ENCODE measurements at regions not wholly inside any gene's neighbourhood (a gene's known extent, or its start where the extent isn't known, plus 50 kb on each side); places are given as distances from the start of the nearest gene placed in this dataset.

- H3K4me2 ChIP-seq, result no peak overlapping the region
- no peak for TF ChIP-seq CTCF (IDR thresholded peaks at IDR 0.05)
- no peak for TF ChIP-seq EZH2 (IDR thresholded peaks at IDR 0.05)
- no peak for TF ChIP-seq EZH2phosphoT487 (IDR thresholded peaks at IDR 0.05)
- H3K36me3 ChIP-seq, result no peaks in the 10 kb centered on the region
- peaks cover 7% of the 10 kb centered on the region for H3K9me3 Mint-ChIP-seq
- no peaks in the 10 kb centered on the region for H3K4me1 Mint-ChIP-seq
- no peak overlapping the region for H3K27ac Mint-ChIP-seq
- no peak for DNase-seq (ENCODE audit: low spot score)
- H3K27me3 ChIP-seq, result peaks cover 97% of the 10 kb centered on the region
- no peaks in the 10 kb centered on the region for H4K20me1 ChIP-seq (ENCODE audit: low read depth)
- no peak overlapping the region for H3K4me3 Mint-ChIP-seq
- no peak overlapping the region for H2AFZ ChIP-seq (replicated peaks)
- no peaks in the 10 kb centered on the region for H3K79me2 ChIP-seq (ENCODE audit: low read depth)
- H3K9me3 ChIP-seq (ENCODE audit: low read depth), result no peaks in the 10 kb centered on the region
- H3K4me3 ChIP-seq, result no peak overlapping the region
- H3K9ac ChIP-seq, result no peak overlapping the region
- H3F3A ChIP-seq (ENCODE audit: low read depth), result no peaks in the 10 kb centered on the region
- H3K36me3 Mint-ChIP-seq, result no peaks in the 10 kb centered on the region
- no peak overlapping the region for H3K27ac ChIP-seq
- H3K4me1 ChIP-seq, result no peaks in the 10 kb centered on the region
- peaks cover 5% of the 10 kb centered on the region for H3K27me3 Mint-ChIP-seq (ENCODE audit: insufficient read depth, low read depth)
Observed at GRCh38 chr22:22737590-22737989, 93.2 kb downstream of the GGTLC2 start.

- Histone ChIP-seq H3K9ac (no peak overlapping the region), H3K4me2 (no peak overlapping the region), H2AFZ (replicated peaks) (no peak overlapping the region), H3K9me3 (ENCODE audit: low read depth) (no peaks in the 10 kb centered on the region), H4K20me1 (ENCODE audit: low read depth) (no peaks in the 10 kb centered on the region), H3K79me2 (ENCODE audit: low read depth) (no peaks in the 10 kb centered on the region), H3K36me3 (no peaks in the 10 kb centered on the region), H3K27ac (no peak overlapping the region), H3K4me3 (no peak overlapping the region), H3K4me1 (no peaks in the 10 kb centered on the region), H3K27me3 (peaks cover 97% of the 10 kb centered on the region), H3F3A (ENCODE audit: low read depth) (no peaks in the 10 kb centered on the region)
- H3K4me3 Mint-ChIP-seq, result no peak overlapping the region
- DNase-seq (ENCODE audit: low spot score), result no peak
- H3K4me1 Mint-ChIP-seq, result no peaks in the 10 kb centered on the region
- peaks cover 7% of the 10 kb centered on the region for H3K9me3 Mint-ChIP-seq
- peaks cover 5% of the 10 kb centered on the region for H3K27me3 Mint-ChIP-seq (ENCODE audit: insufficient read depth, low read depth)
- TF ChIP-seq EZH2phosphoT487 (IDR thresholded peaks at IDR 0.05) (no peak), EZH2 (IDR thresholded peaks at IDR 0.05) (no peak), CTCF (IDR thresholded peaks at IDR 0.05) (no peak)
- H3K36me3 Mint-ChIP-seq, result no peaks in the 10 kb centered on the region
- no peak overlapping the region for H3K27ac Mint-ChIP-seq
Observed at GRCh38 chr22:22738959-22739585, 94.7 kb downstream of the GGTLC2 start.

GRCh38 chr22:22740560-22741276 lies 96.3 kb downstream of the GGTLC2 start:
- no peak for DNase-seq (ENCODE audit: low spot score)
- Mint-ChIP-seq H3K36me3 (no peaks in the 10 kb centered on the region), H3K4me3 (no peak overlapping the region), H3K27ac (no peak overlapping the region), H3K27me3 (ENCODE audit: insufficient read depth, low read depth) (peaks cover 5% of the 10 kb centered on the region), H3K4me1 (peaks cover 4% of the 10 kb centered on the region), H3K9me3 (peaks cover 7% of the 10 kb centered on the region)
- Histone ChIP-seq H3K4me2 (no peak overlapping the region), H3K9me3 (ENCODE audit: low read depth) (no peaks in the 10 kb centered on the region), H2AFZ (replicated peaks) (no peak overlapping the region), H3K27me3 (peaks cover 98% of the 10 kb centered on the region), H3K36me3 (no peaks in the 10 kb centered on the region), H3F3A (ENCODE audit: low read depth) (peaks cover 5% of the 10 kb centered on the region), H3K4me1 (peaks cover 5% of the 10 kb centered on the region), H3K9ac (no peak overlapping the region), H3K27ac (no peak overlapping the region), H3K4me3 (no peak overlapping the region), H4K20me1 (ENCODE audit: low read depth) (no peaks in the 10 kb centered on the region), H3K79me2 (ENCODE audit: low read depth) (no peaks in the 10 kb centered on the region)
- TF ChIP-seq CTCF (IDR thresholded peaks at IDR 0.05) (no peak), EZH2phosphoT487 (IDR thresholded peaks at IDR 0.05) (no peak), EZH2 (IDR thresholded peaks at IDR 0.05) (no peak)

Data from neural progenitor cell (in vitro differentiated cells).